ENCODE measurements at regions not wholly inside any gene's neighbourhood (a gene's known extent, or its start where the extent isn't known, plus 50 kb on each side); places are given as distances from the start of the nearest gene placed in this dataset.

GRCh38 chr5:74258314-74258665 lies 382.2 kb downstream of the ENC1 start:
- intact Hi-C loops (cut with micrococcal nuclease), result no loop called here
- DNase-seq (no peak), ATAC-seq (no peak)
- peaks cover 14% of the 10 kb centered on the region for H3K4me1 ChIP-seq (ENCODE audit: insufficient read depth, low read length)
- peak overlapping the region; percentile 34; the same call in 1 of the 2 replicates for H3K4me2 ChIP-seq (ENCODE audit: low read length)
- POLR2A ChIA-PET (ENCODE audit: unreplicated experiment), result no interaction called here
- H3K9me3 ChIP-seq (ENCODE audit: low read length), result no peaks in the 10 kb centered on the region
- H3K4me3 ChIP-seq (ENCODE audit: low read length), result no peak overlapping the region
- peak overlapping the region; percentile 69; the same call in 1 of the 2 replicates for H2AFZ ChIP-seq (ENCODE audit: low read length)
- H4K20me1 ChIP-seq (ENCODE audit: low read length), result no peaks in the 10 kb centered on the region
- BruUV-seq (replicated peaks), result no TSS peak
- H3K9me2 ChIP-seq (replicated peaks; ENCODE audit: low read length), result no peaks in the 10 kb centered on the region
- no peaks in the 10 kb centered on the region for H3K79me2 ChIP-seq (ENCODE audit: low read length)
- no peaks in the 10 kb centered on the region for H3K36me3 ChIP-seq (ENCODE audit: low read depth, low read length)
- no peaks in the 10 kb centered on the region for H3F3A ChIP-seq (ENCODE audit: low read length, unreplicated experiment)
- TF ChIP-seq EZH2 (IDR thresholded peaks at IDR 0.05; ENCODE audit: low read length, unreplicated experiment), result no peak
- TF ChIP-seq EZH2phosphoT487 (IDR thresholded peaks at IDR 0.05; ENCODE audit: borderline replicate concordance, low read length), result no peak
- no peak for TF ChIP-seq CTCF (conservative IDR thresholded peaks at IDR 0.05; ENCODE audit: low read depth, low read length)
- H3K27me3 ChIP-seq (ENCODE audit: low read length), result no peaks in the 10 kb centered on the region
- 0 out of 2 replicates have a peak overlapping the region, but pooled peaks have one; percentile 30 for H3K27ac ChIP-seq (ENCODE audit: low read length)
- no peak overlapping the region for H3K9ac ChIP-seq (ENCODE audit: low read length)
- CTCF ChIA-PET, result interaction anchor here (0.6 kb wide), 1 partner anchor 352 kb away, joined by 3 read pairs; no protein-coding TSS in a partner anchor

- ChIA-PET CTCF (interaction anchor here (0.6 kb wide), 1 partner anchor 351 kb away, joined by 3 read pairs; no protein-coding TSS in a partner anchor), POLR2A (ENCODE audit: unreplicated experiment) (interaction anchor here (0.8 kb wide), 1 partner anchor 47 kb away, joined by 3 read pairs; no protein-coding TSS in a partner anchor)
- no TSS peak for BruUV-seq (replicated peaks)
- intact Hi-C loops (cut with micrococcal nuclease), result no loop called here
- TF ChIP-seq EZH2 (IDR thresholded peaks at IDR 0.05; ENCODE audit: low read length, unreplicated experiment) (no peak), EZH2phosphoT487 (IDR thresholded peaks at IDR 0.05; ENCODE audit: borderline replicate concordance, low read length) (no peak), CTCF (conservative IDR thresholded peaks at IDR 0.05; ENCODE audit: low read depth, low read length) (no peak)
- Histone ChIP-seq H3K36me3 (ENCODE audit: low read depth, low read length) (no peaks in the 10 kb centered on the region), H3K4me1 (ENCODE audit: insufficient read depth, low read length) (peaks cover 14% of the 10 kb centered on the region), H3K4me2 (ENCODE audit: low read length) (peak overlapping the region; percentile 34), H4K20me1 (ENCODE audit: low read length) (no peaks in the 10 kb centered on the region), H3K4me3 (ENCODE audit: low read length) (no peak overlapping the region), H3K9ac (ENCODE audit: low read length) (no peak overlapping the region), H3K9me3 (ENCODE audit: low read length) (no peaks in the 10 kb centered on the region), H3K79me2 (ENCODE audit: low read length) (no peaks in the 10 kb centered on the region), H2AFZ (ENCODE audit: low read length) (peak overlapping the region; percentile 69), H3K27ac (ENCODE audit: low read length) (peak overlapping the region; percentile 30), H3F3A (ENCODE audit: low read length, unreplicated experiment) (no peaks in the 10 kb centered on the region), H3K9me2 (replicated peaks; ENCODE audit: low read length) (no peaks in the 10 kb centered on the region), H3K27me3 (ENCODE audit: low read length) (no peaks in the 10 kb centered on the region)
- DNase-seq (peak; percentile 37), ATAC-seq (peak; percentile 46; the same call in 1 of the 2 replicates)
Observed at GRCh38 chr5:74257645-74258313, 382.7 kb downstream of the ENC1 start.

DNA sequence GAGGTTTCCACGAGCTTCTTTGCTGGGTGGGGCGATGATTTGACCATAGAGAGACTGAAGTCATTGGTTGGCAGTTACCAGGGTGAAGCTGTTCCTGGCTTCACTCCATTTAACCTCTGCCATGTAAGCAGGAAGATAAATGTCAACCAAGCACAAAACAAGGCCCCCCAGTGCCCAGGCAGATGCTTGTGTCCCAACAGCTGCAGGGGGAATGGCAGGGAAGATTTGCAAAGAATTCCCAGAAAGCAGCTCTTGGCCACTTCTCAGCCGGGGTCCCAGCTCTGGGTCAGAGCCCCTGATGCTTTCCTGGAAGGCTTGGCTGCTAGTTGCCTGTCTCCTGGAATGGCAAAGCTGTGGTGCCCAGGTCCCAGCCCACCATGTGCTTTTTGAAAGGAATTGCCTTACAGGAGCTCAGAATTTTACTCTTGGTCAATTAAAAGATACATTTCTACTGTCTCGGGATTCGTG lies 383.4 kb downstream of the ENC1 start:
- BruUV-seq (replicated peaks), result no TSS peak
- ChIA-PET CTCF (no interaction called here), POLR2A (ENCODE audit: unreplicated experiment) (interaction anchor here (0.8 kb wide), 1 partner anchor 46 kb away, joined by 3 read pairs; no protein-coding TSS in a partner anchor)
- Histone ChIP-seq H4K20me1 (ENCODE audit: low read length) (no peaks in the 10 kb centered on the region), H3K9me3 (ENCODE audit: low read length) (no peaks in the 10 kb centered on the region), H3K79me2 (ENCODE audit: low read length) (no peaks in the 10 kb centered on the region), H3K27me3 (ENCODE audit: low read length) (no peaks in the 10 kb centered on the region), H3K36me3 (ENCODE audit: low read depth, low read length) (no peaks in the 10 kb centered on the region), H3K27ac (ENCODE audit: low read length) (peak overlapping the region; percentile 30), H2AFZ (ENCODE audit: low read length) (peak overlapping the region; percentile 69; the same call in 1 of the 2 replicates), H3K9ac (ENCODE audit: low read length) (no peak overlapping the region), H3F3A (ENCODE audit: low read length, unreplicated experiment) (no peaks in the 10 kb centered on the region), H3K4me2 (ENCODE audit: low read length) (peak overlapping the region; percentile 34; the same call in 1 of the 2 replicates), H3K4me1 (ENCODE audit: insufficient read depth, low read length) (peaks cover 14% of the 10 kb centered on the region), H3K9me2 (replicated peaks; ENCODE audit: low read length) (no peaks in the 10 kb centered on the region), H3K4me3 (ENCODE audit: low read length) (no peak overlapping the region)
- no peak for ATAC-seq
- no peak for TF ChIP-seq CTCF (conservative IDR thresholded peaks at IDR 0.05; ENCODE audit: low read depth, low read length)
- no peak for TF ChIP-seq EZH2 (IDR thresholded peaks at IDR 0.05; ENCODE audit: low read length, unreplicated experiment)
- TF ChIP-seq EZH2phosphoT487 (IDR thresholded peaks at IDR 0.05; ENCODE audit: borderline replicate concordance, low read length), result no peak
- intact Hi-C loops (cut with micrococcal nuclease), result no loop called here
- DNase-seq, result no peak
